ENCODE measurements at regions not wholly inside any gene's neighbourhood (a gene's known extent, or its start where the extent isn't known, plus 50 kb on each side); places are given as distances from the start of the nearest gene placed in this dataset.

DNA sequence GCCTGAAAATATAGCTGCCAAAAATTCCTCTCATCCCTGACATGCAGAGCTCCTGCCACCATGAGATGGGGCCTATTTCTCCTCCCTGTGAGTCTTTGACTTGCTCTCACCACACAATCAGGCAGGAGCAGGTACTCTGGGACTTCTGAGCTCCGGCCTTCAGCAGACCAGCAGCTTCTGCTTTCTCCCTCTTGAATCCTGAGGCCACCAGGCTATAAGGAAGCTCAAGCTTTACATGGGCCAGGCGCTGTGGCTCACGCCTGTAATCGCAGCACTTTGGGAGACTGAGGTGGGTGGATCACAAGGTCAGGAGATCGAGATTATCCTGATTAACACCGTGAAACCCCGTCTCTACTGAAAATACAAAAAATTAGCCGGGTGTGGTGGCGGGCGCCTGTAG, 238.7 kb upstream of the RREB1 start:
- Histone ChIP-seq H3K9me3 (ENCODE audit: control insufficient read depth in 4 of 4, low read length in 3 of 4) (no peaks in the 10 kb centered on the region), H3K36me3 (ENCODE audit: control insufficient read depth in 4 of 4, insufficient read depth in 3 of 4, low read depth in 1 of 4, low read length in 3 of 4) (no peaks in the 10 kb centered on the region), H3K27me3 (ENCODE audit: control insufficient read depth in 4 of 4, insufficient read depth in 4 of 4, low read length in 3 of 4) (no peaks in the 10 kb centered on the region), H3K4me3 (ENCODE audit: low read depth in 1 of 3, low read length in 3 of 3) (no peak overlapping the region), H3K9ac (ENCODE audit: low read depth in 1 of 2, low read length in 2 of 2) (no peak overlapping the region), H3K27ac (ENCODE audit: low read depth in 1 of 2, low read length in 2 of 2) (no peak overlapping the region), H3K4me1 (ENCODE audit: control insufficient read depth in 4 of 4, insufficient read depth in 4 of 4, low read length in 3 of 4) (no peaks in the 10 kb centered on the region)
- WGBS: 95% methylated on average over 10 of the region's 10 CpGs
- DNase-seq (ENCODE audit: low spot score): no peak
- TF ChIP-seq FOXA2 (IDR thresholded peaks at IDR 0.05) (no peak), RXRA (IDR thresholded peaks at IDR 0.05) (no peak), FOXA1 (IDR thresholded peaks at IDR 0.05) (no peak), SP1 (IDR thresholded peaks at IDR 0.05) (no peak), HNF4A (conservative IDR thresholded peaks at IDR 0.05) (no peak), RAD21 (IDR thresholded peaks at IDR 0.05) (no peak), TAF1 (conservative IDR thresholded peaks at IDR 0.05) (no peak), HNF4G (IDR thresholded peaks at IDR 0.05) (no peak), JUND (IDR thresholded peaks at IDR 0.05) (no peak), GABPA (IDR thresholded peaks at IDR 0.05 in 1 of 2, conservative IDR thresholded peaks at IDR 0.05 in 1 of 2) (no peak), YY1 (IDR thresholded peaks at IDR 0.05) (no peak), NR2F2 (IDR thresholded peaks at IDR 0.05) (no peak), EGR1 (IDR thresholded peaks at IDR 0.05; ENCODE audit: low read depth in 2 of 2) (no peak)
- TF ChIP-seq, protein P1, sequence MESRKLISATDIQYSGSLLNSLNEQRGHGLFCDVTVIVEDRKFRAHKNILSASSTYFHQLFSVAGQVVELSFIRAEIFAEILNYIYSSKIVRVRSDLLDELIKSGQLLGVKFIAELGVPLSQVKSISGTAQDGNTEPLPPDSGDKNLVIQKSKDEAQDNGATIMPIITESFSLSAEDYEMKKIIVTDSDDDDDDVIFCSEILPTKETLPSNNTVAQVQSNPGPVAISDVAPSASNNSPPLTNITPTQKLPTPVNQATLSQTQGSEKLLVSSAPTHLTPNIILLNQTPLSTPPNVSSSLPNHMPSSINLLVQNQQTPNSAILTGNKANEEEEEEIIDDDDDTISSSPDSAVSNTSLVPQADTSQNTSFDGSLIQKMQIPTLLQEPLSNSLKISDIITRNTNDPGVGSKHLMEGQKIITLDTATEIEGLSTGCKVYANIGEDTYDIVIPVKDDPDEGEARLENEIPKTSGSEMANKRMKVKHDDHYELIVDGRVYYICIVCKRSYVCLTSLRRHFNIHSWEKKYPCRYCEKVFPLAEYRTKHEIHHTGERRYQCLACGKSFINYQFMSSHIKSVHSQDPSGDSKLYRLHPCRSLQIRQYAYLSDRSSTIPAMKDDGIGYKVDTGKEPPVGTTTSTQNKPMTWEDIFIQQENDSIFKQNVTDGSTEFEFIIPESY (IDR thresholded peaks at IDR 0.05): no peak
- TF ChIP-seq, protein P2, sequence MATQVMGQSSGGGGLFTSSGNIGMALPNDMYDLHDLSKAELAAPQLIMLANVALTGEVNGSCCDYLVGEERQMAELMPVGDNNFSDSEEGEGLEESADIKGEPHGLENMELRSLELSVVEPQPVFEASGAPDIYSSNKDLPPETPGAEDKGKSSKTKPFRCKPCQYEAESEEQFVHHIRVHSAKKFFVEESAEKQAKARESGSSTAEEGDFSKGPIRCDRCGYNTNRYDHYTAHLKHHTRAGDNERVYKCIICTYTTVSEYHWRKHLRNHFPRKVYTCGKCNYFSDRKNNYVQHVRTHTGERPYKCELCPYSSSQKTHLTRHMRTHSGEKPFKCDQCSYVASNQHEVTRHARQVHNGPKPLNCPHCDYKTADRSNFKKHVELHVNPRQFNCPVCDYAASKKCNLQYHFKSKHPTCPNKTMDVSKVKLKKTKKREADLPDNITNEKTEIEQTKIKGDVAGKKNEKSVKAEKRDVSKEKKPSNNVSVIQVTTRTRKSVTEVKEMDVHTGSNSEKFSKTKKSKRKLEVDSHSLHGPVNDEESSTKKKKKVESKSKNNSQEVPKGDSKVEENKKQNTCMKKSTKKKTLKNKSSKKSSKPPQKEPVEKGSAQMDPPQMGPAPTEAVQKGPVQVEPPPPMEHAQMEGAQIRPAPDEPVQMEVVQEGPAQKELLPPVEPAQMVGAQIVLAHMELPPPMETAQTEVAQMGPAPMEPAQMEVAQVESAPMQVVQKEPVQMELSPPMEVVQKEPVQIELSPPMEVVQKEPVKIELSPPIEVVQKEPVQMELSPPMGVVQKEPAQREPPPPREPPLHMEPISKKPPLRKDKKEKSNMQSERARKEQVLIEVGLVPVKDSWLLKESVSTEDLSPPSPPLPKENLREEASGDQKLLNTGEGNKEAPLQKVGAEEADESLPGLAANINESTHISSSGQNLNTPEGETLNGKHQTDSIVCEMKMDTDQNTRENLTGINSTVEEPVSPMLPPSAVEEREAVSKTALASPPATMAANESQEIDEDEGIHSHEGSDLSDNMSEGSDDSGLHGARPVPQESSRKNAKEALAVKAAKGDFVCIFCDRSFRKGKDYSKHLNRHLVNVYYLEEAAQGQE (IDR thresholded peaks at IDR 0.05): no peak
- TF ChIP-seq, protein P3, sequence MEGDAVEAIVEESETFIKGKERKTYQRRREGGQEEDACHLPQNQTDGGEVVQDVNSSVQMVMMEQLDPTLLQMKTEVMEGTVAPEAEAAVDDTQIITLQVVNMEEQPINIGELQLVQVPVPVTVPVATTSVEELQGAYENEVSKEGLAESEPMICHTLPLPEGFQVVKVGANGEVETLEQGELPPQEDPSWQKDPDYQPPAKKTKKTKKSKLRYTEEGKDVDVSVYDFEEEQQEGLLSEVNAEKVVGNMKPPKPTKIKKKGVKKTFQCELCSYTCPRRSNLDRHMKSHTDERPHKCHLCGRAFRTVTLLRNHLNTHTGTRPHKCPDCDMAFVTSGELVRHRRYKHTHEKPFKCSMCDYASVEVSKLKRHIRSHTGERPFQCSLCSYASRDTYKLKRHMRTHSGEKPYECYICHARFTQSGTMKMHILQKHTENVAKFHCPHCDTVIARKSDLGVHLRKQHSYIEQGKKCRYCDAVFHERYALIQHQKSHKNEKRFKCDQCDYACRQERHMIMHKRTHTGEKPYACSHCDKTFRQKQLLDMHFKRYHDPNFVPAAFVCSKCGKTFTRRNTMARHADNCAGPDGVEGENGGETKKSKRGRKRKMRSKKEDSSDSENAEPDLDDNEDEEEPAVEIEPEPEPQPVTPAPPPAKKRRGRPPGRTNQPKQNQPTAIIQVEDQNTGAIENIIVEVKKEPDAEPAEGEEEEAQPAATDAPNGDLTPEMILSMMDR (IDR thresholded peaks at IDR 0.05; ENCODE audit: low read depth, low read length, missing input control): no peak
- TF ChIP-seq, protein P4, sequence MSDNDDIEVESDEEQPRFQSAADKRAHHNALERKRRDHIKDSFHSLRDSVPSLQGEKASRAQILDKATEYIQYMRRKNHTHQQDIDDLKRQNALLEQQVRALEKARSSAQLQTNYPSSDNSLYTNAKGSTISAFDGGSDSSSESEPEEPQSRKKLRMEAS (IDR thresholded peaks at IDR 0.05): no peak
- TF ChIP-seq, protein P5, sequence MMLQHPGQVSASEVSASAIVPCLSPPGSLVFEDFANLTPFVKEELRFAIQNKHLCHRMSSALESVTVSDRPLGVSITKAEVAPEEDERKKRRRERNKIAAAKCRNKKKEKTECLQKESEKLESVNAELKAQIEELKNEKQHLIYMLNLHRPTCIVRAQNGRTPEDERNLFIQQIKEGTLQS (IDR thresholded peaks at IDR 0.05): no peak

All from liver (tissue), 8 donors.